ENCODE measurements at regions not wholly inside any gene's neighbourhood (a gene's known extent, or its start where the extent isn't known, plus 50 kb on each side); places are given as distances from the start of the nearest gene placed in this dataset.

- DNase-seq (ENCODE audit: low read depth), result no peak
Observed at GRCh38 chr9:89912605-89912953, 307.8 kb downstream of the GADD45G start.

GRCh38 chr9:89915187-89915586 is 310.4 kb downstream of the GADD45G start:
- DNase-seq (ENCODE audit: low read depth), result no peak

- DNase-seq (ENCODE audit: low read depth), result no peak
Observed at GRCh38 chr9:89916001-89916597, 311.3 kb downstream of the GADD45G start.

GRCh38 chr9:89917861-89918260 is 313.0 kb downstream of the GADD45G start:
- no peak for DNase-seq (ENCODE audit: low read depth)

- DNase-seq (ENCODE audit: low read depth), result no peak
Observed at GRCh38 chr9:89919171-89919681, 314.4 kb downstream of the GADD45G start.

- DNase-seq (ENCODE audit: low read depth), result no peak
Observed at GRCh38 chr9:89920131-89920530, 315.3 kb downstream of the GADD45G start.

- DNase-seq (ENCODE audit: low read depth), result no peak
Observed at GRCh38 chr9:89920951-89921350, 316.1 kb downstream of the GADD45G start.

GRCh38 chr9:89922099-89922498 is 317.3 kb downstream of the GADD45G start:
- no peak for DNase-seq (ENCODE audit: low read depth)

- no peak for DNase-seq (ENCODE audit: low read depth)
Observed at GRCh38 chr9:89923174-89923573, 318.4 kb downstream of the GADD45G start.

GRCh38 chr9:89923961-89924504 is 319.2 kb downstream of the GADD45G start:
- no peak for DNase-seq (ENCODE audit: low read depth)

- DNase-seq (ENCODE audit: low read depth), result no peak
Observed at GRCh38 chr9:89924611-89925010, 319.8 kb downstream of the GADD45G start.

- DNase-seq (ENCODE audit: low read depth), result no peak
Observed at GRCh38 chr9:89926167-89926566, 321.4 kb downstream of the GADD45G start.

- DNase-seq (ENCODE audit: low read depth), result no peak
Observed at GRCh38 chr9:89926691-89927220, 321.9 kb downstream of the GADD45G start.

- no peak for DNase-seq (ENCODE audit: low read depth)
Observed at GRCh38 chr9:89928106-89928505, 323.3 kb downstream of the GADD45G start.

- DNase-seq (ENCODE audit: low read depth), result no peak
Observed at GRCh38 chr9:89928521-89929275, 323.9 kb downstream of the GADD45G start.

- no peak for DNase-seq (ENCODE audit: low read depth)
Observed at GRCh38 chr9:89929315-89929672, 324.5 kb downstream of the GADD45G start.

GRCh38 chr9:89929673-89930480 is 325.1 kb downstream of the GADD45G start:
- DNase-seq (ENCODE audit: low read depth), result no peak

GRCh38 chr9:89933578-89933977 is 328.8 kb downstream of the GADD45G start:
- DNase-seq (ENCODE audit: low read depth), result no peak

GRCh38 chr9:89935115-89935514 is 330.3 kb downstream of the GADD45G start:
- no peak for DNase-seq (ENCODE audit: low read depth)

GRCh38 chr9:89935801-89936200 is 331.0 kb downstream of the GADD45G start:
- no peak for DNase-seq (ENCODE audit: low read depth)

- no peak for DNase-seq (ENCODE audit: low read depth)
Observed at GRCh38 chr9:89937051-89937450, 332.2 kb downstream of the GADD45G start.

GRCh38 chr9:89939181-89939580 is 334.4 kb downstream of the GADD45G start:
- DNase-seq (ENCODE audit: low read depth), result no peak

All from GM04503 (cell line).